Spleen (tissue), 7 donors: ENCODE measurements at regions not wholly inside any gene's neighbourhood (a gene's known extent, or its start where the extent isn't known, plus 50 kb on each side); places are given as distances from the start of the nearest gene placed in this dataset.

ENCODE experiments used
- CTCF ChIP-seq, 11 experiments: fragments of 200-600 bp in 7 of 11; fragments of 450-650 bp in 4 of 11; sonication (generic) in 4 of 11; IDR thresholded peaks in 8 of 11; conservative IDR thresholded peaks in 3 of 11; 1 replicate in 7 of 11; 2 replicates in 4 of 11; pipeline versions ENCODE4 v1.4.0 to v1.8.0; 2016 to 2021; ENCODE audit warnings: antibody characterized with exemption in 11 of 11, inconsistent platforms in 4 of 11, mild to moderate bottlenecking in 1 of 11
- POLR2AphosphoS5 ChIP-seq, 3 donors: sonication (generic); formaldehyde crosslinking; IDR thresholded peaks; one replicate each; pipeline ENCODE4 v1.5.1; 2017; ENCODE audit warnings: antibody characterized with exemption in 3 of 3
- donor health status: DM: no; HTN: no; CAD: no; lungs with moderate emphysema.
- donor health status: DM: no; HTN: no; CAD: no.
- donor health status: DM: no; HTN: no; CAD: no.

GRCh38 chr3:104763007-104763406 lies 603.7 kb upstream of the ALCAM start:
- TF ChIP-seq CTCF (IDR thresholded peaks at IDR 0.05 in 8 of 11, conservative IDR thresholded peaks at IDR 0.05 in 3 of 11) (no peak), POLR2AphosphoS5 (IDR thresholded peaks at IDR 0.05) (no peak)
